HEK293 (cell line): ENCODE measurements at regions not wholly inside any gene's neighbourhood (a gene's known extent, or its start where the extent isn't known, plus 50 kb on each side); places are given as distances from the start of the nearest gene placed in this dataset.

ENCODE experiments used
- CTCF ChIA-PET: fragments of 350-600 bp; formaldehyde crosslinking; extraction: SDS; loops from one replicate; lab custom pipeline; 2021; ENCODE audit warnings: antibody characterized with exemption; lab: Yijun Ruan, JAX
- POLR2A ChIA-PET: fragments of 300-600 bp; formaldehyde crosslinking; extraction: SDS; loops from one replicate; lab custom pipeline; 2020; ENCODE audit warnings: antibody characterized with exemption, inconsistent platforms; lab: Yijun Ruan, JAX
- H3K27ac ChIP-seq: fragments of 200-500 bp; sonication (Bioruptor generic); 2 replicates; pipeline ENCODE4 v1.5.1; 2014; ENCODE audit warnings: low read depth, low read length, control low read depth, inconsistent platforms; ENCODE audit errors: extremely low read depth
- H3K36me3 ChIP-seq, 2 experiments: fragments of 200-500 bp in 1 of 2; sonication (Bioruptor generic) in 1 of 2; 1 replicate in 1 of 2; 2 replicates in 1 of 2; pipeline ENCODE4 v1.5.1; 2014 to 2017; ENCODE audit warnings: inconsistent platforms in 2 of 2, low read length in 2 of 2; ENCODE audit not compliant: control insufficient read depth in 2 of 2, insufficient read depth in 1 of 2
- H3K4me1 ChIP-seq: fragments of 200-500 bp; sonication (Bioruptor generic); 2 replicates; pipeline ENCODE4 v1.5.1; 2014; ENCODE audit warnings: mild to moderate bottlenecking, low read length, inconsistent platforms; ENCODE audit not compliant: control insufficient read depth, insufficient read depth
- H3K4me3 ChIP-seq: 2 replicates; pipeline ENCODE4 v1.5.1; 2011; ENCODE audit warnings: low read depth, mild to moderate bottlenecking, control low read depth, low read length, moderate library complexity
- H3K9me3 ChIP-seq: fragments of 200-500 bp; sonication (Bioruptor generic); 2 replicates; pipeline ENCODE4 v1.5.1; 2014; ENCODE audit warnings: low read depth, low read length, inconsistent platforms; ENCODE audit not compliant: control insufficient read depth, insufficient read depth
- GFI1B ChIP-seq: fragments of 450-650 bp; formaldehyde crosslinking; IDR thresholded peaks from 2 replicates; pipeline ENCODE4 v1.5.1; 2016; ENCODE audit warnings: missing biosample characterization, missing genetic modification characterization
- HOXD13 ChIP-seq: sonication (generic); formaldehyde crosslinking; IDR thresholded peaks from 2 replicates; pipeline ENCODE4 v1.8.0; 2022; ENCODE audit warnings: missing genetic modification reagents, borderline replicate concordance
- PRDM2 ChIP-seq: fragments of 450-650 bp; formaldehyde crosslinking; IDR thresholded peaks from 2 replicates; pipeline ENCODE4 v1.5.1; 2016; ENCODE audit warnings: missing biosample characterization, missing genetic modification characterization, borderline replicate concordance
- REST ChIP-seq: fragments of 450-650 bp; formaldehyde crosslinking; IDR thresholded peaks from 2 replicates; pipeline ENCODE4 v1.5.1; 2016; ENCODE audit warnings: missing biosample characterization, missing genetic modification characterization
- TCF7L2 ChIP-seq: IDR thresholded peaks from 2 replicates; pipeline ENCODE4 v1.6.1; 2011; ENCODE audit warnings: low read depth, mild to moderate bottlenecking, inconsistent platforms, low read length, moderate library complexity, borderline replicate concordance
- ZNF132 ChIP-seq: fragments of 450-650 bp; formaldehyde crosslinking; IDR thresholded peaks from 2 replicates; pipeline ENCODE4 v1.5.1; 2017; ENCODE audit warnings: missing biosample characterization, missing genetic modification characterization, borderline replicate concordance
- ZNF169 ChIP-seq: fragments of 450-650 bp; formaldehyde crosslinking; IDR thresholded peaks from 2 replicates; pipeline ENCODE4 v1.5.1; 2016; ENCODE audit warnings: missing biosample characterization, missing genetic modification characterization
- ZNF2 ChIP-seq: fragments of 450-650 bp; formaldehyde crosslinking; IDR thresholded peaks from 2 replicates; pipeline ENCODE4 v1.5.1; 2016; ENCODE audit warnings: missing biosample characterization, missing genetic modification characterization
- ZNF211 ChIP-seq: fragments of 450-650 bp; formaldehyde crosslinking; IDR thresholded peaks from 2 replicates; pipeline ENCODE4 v1.5.1; 2016; ENCODE audit warnings: low read depth, missing biosample characterization, missing genetic modification characterization
- ZNF214 ChIP-seq: fragments of 450-650 bp; formaldehyde crosslinking; IDR thresholded peaks from 2 replicates; pipeline ENCODE4 v1.5.1; 2017; ENCODE audit warnings: missing biosample characterization, mild to moderate bottlenecking, missing genetic modification characterization, borderline replicate concordance
- ZNF239 ChIP-seq: fragments of 450-650 bp; formaldehyde crosslinking; IDR thresholded peaks from 2 replicates; pipeline ENCODE4 v1.5.1; 2016; ENCODE audit warnings: missing biosample characterization, missing genetic modification characterization
- ZNF248 ChIP-seq: fragments of 450-650 bp; formaldehyde crosslinking; IDR thresholded peaks from 2 replicates; pipeline ENCODE4 v1.5.1; 2017; ENCODE audit warnings: missing biosample characterization, missing genetic modification characterization
- ZNF292 ChIP-seq: fragments of 450-650 bp; formaldehyde crosslinking; IDR thresholded peaks from 2 replicates; pipeline ENCODE4 v1.5.1; 2016; ENCODE audit warnings: low read depth, missing biosample characterization, missing genetic modification characterization, borderline replicate concordance
- ZNF324 ChIP-seq: fragments of 450-650 bp; formaldehyde crosslinking; IDR thresholded peaks from 2 replicates; pipeline ENCODE4 v1.5.1; 2016; ENCODE audit warnings: missing biosample characterization, missing genetic modification characterization
- ZNF335 ChIP-seq: fragments of 450-650 bp; formaldehyde crosslinking; conservative IDR thresholded peaks from 2 replicates; pipeline ENCODE4 v1.5.1; 2016; ENCODE audit warnings: missing biosample characterization, missing genetic modification characterization
- ZNF548 ChIP-seq: fragments of 450-650 bp; formaldehyde crosslinking; IDR thresholded peaks from 2 replicates; pipeline ENCODE4 v1.5.1; 2016; ENCODE audit warnings: missing biosample characterization, missing genetic modification characterization
- ZNF585B ChIP-seq: fragments of 450-650 bp; formaldehyde crosslinking; IDR thresholded peaks from 2 replicates; pipeline ENCODE4 v1.5.1; 2016; ENCODE audit warnings: missing biosample characterization, missing genetic modification characterization
- ZNF624 ChIP-seq: fragments of 450-650 bp; formaldehyde crosslinking; IDR thresholded peaks from 2 replicates; pipeline ENCODE4 v1.5.1; 2017; ENCODE audit warnings: missing biosample characterization, missing genetic modification characterization
- ZNF629 ChIP-seq: fragments of 450-650 bp; formaldehyde crosslinking; IDR thresholded peaks from 2 replicates; pipeline ENCODE4 v1.5.1; 2017; ENCODE audit warnings: missing biosample characterization, missing genetic modification characterization
- ZNF645 ChIP-seq: fragments of 450-650 bp; formaldehyde crosslinking; IDR thresholded peaks from 2 replicates; pipeline ENCODE4; 2016; ENCODE audit warnings: missing biosample characterization, missing genetic modification characterization
- ZNF785 ChIP-seq: fragments of 450-650 bp; formaldehyde crosslinking; IDR thresholded peaks from 2 replicates; pipeline ENCODE4 v1.5.1; 2016; ENCODE audit warnings: missing biosample characterization, missing genetic modification characterization
- ZNF830 ChIP-seq: fragments of 450-650 bp; IDR thresholded peaks from 2 replicates; pipeline ENCODE4 v1.5.0; 2018; ENCODE audit warnings: missing biosample characterization, missing genetic modification characterization, low read depth, mild to moderate bottlenecking, moderate library complexity
- TF ChIP-seq, protein P1 (sequence below): fragments of 450-650 bp; formaldehyde crosslinking; IDR thresholded peaks from 2 replicates; pipeline ENCODE4 v1.5.1; 2016; ENCODE audit warnings: missing biosample characterization, missing genetic modification characterization

DNA sequence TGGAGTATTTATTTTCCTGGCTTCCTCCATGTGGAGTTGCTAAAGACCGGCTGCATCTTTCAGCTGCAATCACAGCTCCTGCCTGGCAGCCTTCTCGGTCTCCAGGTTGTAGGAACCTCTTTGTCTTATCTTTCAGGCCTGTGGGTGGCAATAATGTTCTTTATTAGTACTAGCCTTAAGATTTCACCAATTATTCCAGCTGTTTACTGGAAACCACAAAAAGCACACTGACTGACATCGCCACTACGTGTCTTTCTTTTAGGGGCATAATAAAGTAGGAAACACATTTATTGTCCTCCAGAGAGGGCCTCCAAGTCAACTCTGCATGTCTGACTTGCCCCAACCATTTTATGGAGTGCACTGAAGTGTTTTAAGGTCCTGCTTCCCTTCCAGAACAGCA lies 1116.5 kb upstream of the TMEM132C start:
- TF ChIP-seq PRDM2 (tag by site-specific recombination) (no peak), ZNF830 (tag by site-specific recombination) (no peak), ZNF548 (no peak), ZNF132 (tag by site-specific recombination) (no peak), ZNF248 (no peak), TCF7L2 (no peak), ZNF292 (tag by site-specific recombination) (no peak), ZNF214 (no peak), HOXD13 (CRISPR knock-in tag) (no peak), ZNF585B (tag by site-specific recombination) (no peak), ZNF335 (tag by site-specific recombination) (no peak), ZNF324 (no peak), ZNF211 (tag by site-specific recombination) (no peak)

GRCh38 chr12:127150956-127151355 lies 1116.0 kb upstream of the TMEM132C start:
- Histone ChIP-seq H3K9me3 (no peaks in the 10 kb centered on the region), H3K36me3 (no peaks in the 10 kb centered on the region), H3K27ac (no peak overlapping the region), H3K4me1 (no peaks in the 10 kb centered on the region), H3K4me3 (no peak overlapping the region)
- POLR2A ChIA-PET: no interaction called here
- CTCF ChIA-PET: no interaction called here
- no peak for TF ChIP-seq REST (tag by site-specific recombination)
- TF ChIP-seq ZNF645 (tag by site-specific recombination): no peak
- no peak for TF ChIP-seq ZNF2 (tag by site-specific recombination)
- TF ChIP-seq ZNF169 (tag by site-specific recombination): no peak
- TF ChIP-seq ZNF239: no peak
- TF ChIP-seq, protein P1, sequence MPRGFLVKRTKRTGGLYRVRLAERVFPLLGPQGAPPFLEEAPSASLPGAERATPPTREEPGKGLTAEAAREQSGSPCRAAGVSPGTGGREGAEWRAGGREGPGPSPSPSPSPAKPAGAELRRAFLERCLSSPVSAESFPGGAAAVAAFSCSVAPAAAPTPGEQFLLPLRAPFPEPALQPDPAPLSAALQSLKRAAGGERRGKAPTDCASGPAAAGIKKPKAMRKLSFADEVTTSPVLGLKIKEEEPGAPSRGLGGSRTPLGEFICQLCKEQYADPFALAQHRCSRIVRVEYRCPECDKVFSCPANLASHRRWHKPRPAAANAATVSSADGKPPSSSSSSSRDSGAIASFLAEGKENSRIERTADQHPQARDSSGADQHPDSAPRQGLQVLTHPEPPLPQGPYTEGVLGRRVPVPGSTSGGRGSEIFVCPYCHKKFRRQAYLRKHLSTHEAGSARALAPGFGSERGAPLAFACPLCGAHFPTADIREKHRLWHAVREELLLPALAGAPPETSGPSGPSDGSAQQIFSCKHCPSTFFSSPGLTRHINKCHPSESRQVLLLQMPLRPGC (tag by site-specific recombination): no peak
- TF ChIP-seq GFI1B (tag by site-specific recombination): no peak
- TF ChIP-seq ZNF629 (tag by site-specific recombination): no peak
- no peak for TF ChIP-seq ZNF785 (tag by site-specific recombination)
- TF ChIP-seq ZNF624 (tag by site-specific recombination): no peak

More for the DNA sequence above, 1116.5 kb upstream of the TMEM132C start:
- H3K9me3 ChIP-seq: no peaks in the 10 kb centered on the region
- H3K4me1 ChIP-seq: no peaks in the 10 kb centered on the region
- no peak overlapping the region for H3K27ac ChIP-seq
- no peaks in the 10 kb centered on the region for H3K36me3 ChIP-seq
- ChIA-PET CTCF (no interaction called here), POLR2A (no interaction called here)
- H3K4me3 ChIP-seq: no peak overlapping the region
